Esophagus muscularis mucosa (tissue), 4 donors: ENCODE measurements at regions not wholly inside any gene's neighbourhood (a gene's known extent, or its start where the extent isn't known, plus 50 kb on each side); places are given as distances from the start of the nearest gene placed in this dataset.

Experiments used
- DNase-seq: peaks from one replicate; pipeline ENCODE4 v3.0.0-alpha.2; 2017; ENCODE audit errors: extremely low spot score
- H3K27ac ChIP-seq, 4 donors: fragments of 200-600 bp; sonication (generic); replicated peaks in 1 of 4; 1 replicate in 3 of 4; 2 replicates in 1 of 4; pipeline ENCODE4 v1.5.1; 2016 to 2019; ENCODE audit warnings: mild to moderate bottlenecking in 1 of 4
- H3K27me3 ChIP-seq, 4 donors: fragments of 200-600 bp; sonication (generic); one replicate each; pipeline versions ENCODE4 v1.5.1 to v1.6.0; 2016 to 2019
- H3K36me3 ChIP-seq, 4 donors: fragments of 200-600 bp; sonication (generic); one replicate each; pipeline ENCODE4 v1.5.1; 2016 to 2019
- H3K4me1 ChIP-seq, 4 donors: fragments of 200-600 bp; sonication (generic); one replicate each; pipeline ENCODE4 v1.5.1; 2016 to 2019
- H3K4me3 ChIP-seq, 4 donors: fragments of 200-600 bp; sonication (generic); 1 replicate in 2 of 4; 2 replicates in 2 of 4; pipeline ENCODE4 v1.5.1; 2016 to 2019; ENCODE audit warnings: mild to moderate bottlenecking in 4 of 4, moderate library complexity in 1 of 4
- H3K9me3 ChIP-seq, 4 donors: fragments of 200-600 bp; sonication (generic); 1 replicate in 3 of 4; 2 replicates in 1 of 4; pipeline ENCODE4 v1.5.1; 2016 to 2019
- EP300 ChIP-seq: sonication (generic); formaldehyde crosslinking; IDR thresholded peaks from one replicate; pipeline ENCODE4 v1.6.1; 2017; ENCODE audit warnings: antibody characterized with exemption
- POLR2A ChIP-seq: fragments of 450-650 bp; IDR thresholded peaks from one replicate; pipeline ENCODE4 v1.6.1; 2017; ENCODE audit warnings: antibody characterized with exemption, moderate library complexity, mild to moderate bottlenecking, low read depth
- POLR2AphosphoS5 ChIP-seq, 2 donors: sonication (generic); formaldehyde crosslinking; IDR thresholded peaks; one replicate each; pipeline ENCODE4 v1.6.1; 2017; ENCODE audit warnings: antibody characterized with exemption in 2 of 2
- WGBS: methylation state at CpG from one replicate; pipeline ENCODE4 v1.1.5; 2018; 5-methylcytosine and 5-hydroxymethylcytosine counted together
- intact Hi-C: fragments of 100-400 bp; cut with DNase I; formaldehyde crosslinking; loops from one replicate; pipeline ENCODE4 v1.15.1; 2023
- TF ChIP-seq, protein P1 (sequence below), 3 experiments: fragments of 200-600 bp in 2 of 3; fragments of 450-650 bp in 1 of 3; sonication (generic) in 2 of 3; IDR thresholded peaks; one replicate each; pipeline ENCODE4 v1.5.1; 2017 to 2019; ENCODE audit warnings: antibody characterized with exemption in 3 of 3, mild to moderate bottlenecking in 2 of 3, moderate library complexity in 1 of 3

DNA sequence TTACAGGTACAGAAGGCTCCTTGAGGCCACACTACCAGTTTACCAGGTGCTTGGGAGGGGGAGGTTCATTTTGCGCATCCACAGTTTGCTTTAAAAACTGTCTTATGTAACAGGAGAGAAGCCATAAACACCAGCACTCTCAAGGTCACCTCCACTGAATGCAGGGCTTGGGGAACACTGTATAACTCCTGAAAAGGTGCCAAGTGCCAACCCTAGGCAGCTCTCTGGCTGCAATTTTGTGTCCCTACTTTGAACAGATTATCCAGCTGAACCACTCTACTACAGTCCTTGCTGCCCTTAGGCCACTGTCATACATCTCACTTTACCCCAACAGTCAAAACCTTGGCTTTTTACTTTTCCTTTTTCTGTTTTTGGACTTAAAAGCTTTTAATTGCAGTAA is 507.9 kb downstream of the SMARCA1 start:
- TF ChIP-seq, protein P1, sequence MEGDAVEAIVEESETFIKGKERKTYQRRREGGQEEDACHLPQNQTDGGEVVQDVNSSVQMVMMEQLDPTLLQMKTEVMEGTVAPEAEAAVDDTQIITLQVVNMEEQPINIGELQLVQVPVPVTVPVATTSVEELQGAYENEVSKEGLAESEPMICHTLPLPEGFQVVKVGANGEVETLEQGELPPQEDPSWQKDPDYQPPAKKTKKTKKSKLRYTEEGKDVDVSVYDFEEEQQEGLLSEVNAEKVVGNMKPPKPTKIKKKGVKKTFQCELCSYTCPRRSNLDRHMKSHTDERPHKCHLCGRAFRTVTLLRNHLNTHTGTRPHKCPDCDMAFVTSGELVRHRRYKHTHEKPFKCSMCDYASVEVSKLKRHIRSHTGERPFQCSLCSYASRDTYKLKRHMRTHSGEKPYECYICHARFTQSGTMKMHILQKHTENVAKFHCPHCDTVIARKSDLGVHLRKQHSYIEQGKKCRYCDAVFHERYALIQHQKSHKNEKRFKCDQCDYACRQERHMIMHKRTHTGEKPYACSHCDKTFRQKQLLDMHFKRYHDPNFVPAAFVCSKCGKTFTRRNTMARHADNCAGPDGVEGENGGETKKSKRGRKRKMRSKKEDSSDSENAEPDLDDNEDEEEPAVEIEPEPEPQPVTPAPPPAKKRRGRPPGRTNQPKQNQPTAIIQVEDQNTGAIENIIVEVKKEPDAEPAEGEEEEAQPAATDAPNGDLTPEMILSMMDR (IDR thresholded peaks at IDR 0.05), result no peak
- TF ChIP-seq EP300 (no peak), POLR2A (no peak), POLR2AphosphoS5 (IDR thresholded peaks at IDR 0.05) (no peak)
- WGBS, result 100% methylated on average over 1 of the region's 1 CpG
- H3K9me3 ChIP-seq, result no peaks in the 10 kb centered on the region
- H3K27ac ChIP-seq, result no peak overlapping the region
- H3K36me3 ChIP-seq, result no peaks in the 10 kb centered on the region
- no peak for DNase-seq
- intact Hi-C loops, result no loop called here
- H3K27me3 ChIP-seq, result no peaks in the 10 kb centered on the region
- no peak overlapping the region for H3K4me3 ChIP-seq
- H3K4me1 ChIP-seq, result no peaks in the 10 kb centered on the region

DNA sequence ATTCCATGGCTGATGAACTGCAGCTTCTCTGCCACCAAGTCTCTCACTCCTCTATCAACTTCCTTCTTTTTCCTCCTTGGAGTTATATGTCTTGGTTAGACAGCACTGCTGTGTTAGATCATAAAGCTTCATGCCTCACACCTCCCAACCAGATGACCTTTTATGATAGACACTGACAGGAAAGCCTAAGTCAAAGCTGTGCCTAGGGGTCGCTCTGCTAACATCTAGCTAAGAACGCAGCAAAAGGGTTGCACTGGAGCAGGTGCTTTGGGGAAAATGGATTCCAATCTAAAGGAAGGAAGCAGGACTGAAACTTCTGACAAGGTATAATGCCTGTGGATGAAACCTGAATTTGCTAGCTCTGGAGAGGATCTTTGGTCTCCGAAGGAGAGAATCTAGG is 509.7 kb downstream of the SMARCA1 start:
- 52% methylated on average over 3 of the region's 3 CpGs for WGBS
- intact Hi-C loops, result no loop called here
- no peak overlapping the region for H3K4me3 ChIP-seq
- TF ChIP-seq POLR2AphosphoS5 (IDR thresholded peaks at IDR 0.05), result no peak
- no peak for TF ChIP-seq POLR2A
- TF ChIP-seq EP300, result no peak
- TF ChIP-seq, protein P1 (IDR thresholded peaks at IDR 0.05), result no peak
- no peaks in the 10 kb centered on the region for H3K36me3 ChIP-seq
- H3K27me3 ChIP-seq, result no peaks in the 10 kb centered on the region
- no peak overlapping the region for H3K27ac ChIP-seq
- no peak for DNase-seq
- H3K9me3 ChIP-seq, result no peaks in the 10 kb centered on the region
- no peaks in the 10 kb centered on the region for H3K4me1 ChIP-seq

DNA sequence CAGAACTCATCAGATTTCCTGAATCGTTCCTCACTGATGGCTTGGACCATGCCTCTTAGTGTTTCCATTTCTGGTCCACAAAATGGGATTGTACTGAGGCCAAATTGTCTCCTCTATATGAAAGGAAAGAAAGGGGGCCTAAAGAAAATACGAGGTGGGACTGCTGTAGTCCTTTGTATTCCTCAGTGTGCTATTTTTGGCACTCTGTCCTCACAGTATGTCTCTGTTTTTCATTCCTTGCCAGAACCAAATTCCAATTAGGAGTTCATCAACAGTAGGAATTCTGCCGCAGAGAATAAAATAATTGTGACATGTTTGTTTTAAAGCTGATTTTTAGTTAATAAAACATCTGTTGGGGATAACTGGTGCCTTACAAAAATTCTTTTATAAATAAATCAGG is 515.7 kb downstream of the SMARCA1 start:
- Histone ChIP-seq H3K4me3 (no peak overlapping the region), H3K36me3 (no peaks in the 10 kb centered on the region), H3K27ac (no peak overlapping the region), H3K27me3 (no peaks in the 10 kb centered on the region), H3K9me3 (no peaks in the 10 kb centered on the region), H3K4me1 (peaks cover 0 to 8% (median 3%) of the 10 kb centered on the region in 4 donors)
- no peak for TF ChIP-seq EP300
- TF ChIP-seq POLR2AphosphoS5 (IDR thresholded peaks at IDR 0.05), result no peak
- TF ChIP-seq, protein P1 (IDR thresholded peaks at IDR 0.05), result no peak
- TF ChIP-seq POLR2A, result no peak
- intact Hi-C loops, result no loop called here
- 40% methylated on average over 3 of the region's 3 CpGs for whole genome bisulfite sequencing
- DNase-seq, result no peak

DNA sequence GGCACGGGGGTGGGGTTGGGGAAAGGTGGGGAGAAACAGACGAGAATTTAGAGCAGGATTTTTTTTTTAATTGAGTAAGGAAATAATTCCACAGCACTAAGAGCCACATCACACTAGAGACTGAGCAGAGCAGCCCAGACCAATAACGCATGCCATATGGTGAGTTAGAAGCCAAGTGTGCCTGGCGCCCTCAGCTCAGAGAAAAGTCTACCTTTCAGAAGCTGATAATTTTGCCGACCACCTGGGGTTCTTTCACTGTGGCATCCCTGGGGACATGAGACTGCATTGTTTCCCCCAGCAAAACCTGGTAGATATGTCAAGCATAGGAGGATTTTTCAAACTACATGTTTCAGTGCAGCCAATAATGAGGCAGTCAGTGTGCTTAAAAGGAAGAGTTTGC is 516.8 kb downstream of the SMARCA1 start:
- 54% methylated on average over 5 of the region's 5 CpGs for WGBS
- no peaks in the 10 kb centered on the region for H3K27me3 ChIP-seq
- H3K27ac ChIP-seq, result no peak overlapping the region
- H3K36me3 ChIP-seq, result no peaks in the 10 kb centered on the region
- DNase-seq, result no peak
- peaks cover 0 to 8% (median 3%) of the 10 kb centered on the region in 4 donors for H3K4me1 ChIP-seq
- no peak overlapping the region for H3K4me3 ChIP-seq
- no peak for TF ChIP-seq POLR2A
- no peak for TF ChIP-seq EP300
- TF ChIP-seq, protein P1 (IDR thresholded peaks at IDR 0.05), result no peak
- TF ChIP-seq POLR2AphosphoS5 (IDR thresholded peaks at IDR 0.05), result no peak
- no peaks in the 10 kb centered on the region for H3K9me3 ChIP-seq
- intact Hi-C loops, result no loop called here

DNA sequence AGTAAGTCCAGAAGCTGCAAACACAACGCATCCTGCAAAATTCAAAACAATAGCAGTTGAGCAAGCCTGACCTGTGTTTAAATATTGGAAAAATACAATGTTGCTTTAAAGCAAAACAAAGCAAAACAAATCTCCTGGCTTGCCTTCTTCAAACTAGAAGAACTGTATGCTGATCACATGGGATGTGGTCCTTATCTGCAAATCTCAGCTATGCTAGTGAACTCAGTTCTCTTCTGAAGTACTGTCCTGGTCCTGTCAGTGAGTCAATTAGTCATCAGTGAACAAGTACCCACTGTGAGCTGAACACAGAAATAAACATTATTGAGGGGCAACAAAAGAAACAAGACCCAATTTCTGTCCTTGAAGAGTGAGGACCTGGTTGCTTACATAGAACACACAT is 522.5 kb downstream of the SMARCA1 start:
- Histone ChIP-seq H3K4me3 (no peak overlapping the region), H3K9me3 (no peaks in the 10 kb centered on the region), H3K36me3 (no peaks in the 10 kb centered on the region), H3K27ac (no peak overlapping the region), H3K4me1 (no peaks in the 10 kb centered on the region), H3K27me3 (no peaks in the 10 kb centered on the region)
- no peak for DNase-seq
- 45% methylated on average over 1 of the region's 1 CpG for WGBS
- TF ChIP-seq POLR2A (no peak), POLR2AphosphoS5 (IDR thresholded peaks at IDR 0.05) (no peak), EP300 (no peak)
- TF ChIP-seq, protein P1 (IDR thresholded peaks at IDR 0.05), result no peak
- intact Hi-C loops, result no loop called here
